ENCODE measurements at regions not wholly inside any gene's neighbourhood (a gene's known extent, or its start where the extent isn't known, plus 50 kb on each side); places are given as distances from the start of the nearest gene placed in this dataset.

GRCh38 chr18:67672155-67672554, 155.6 kb upstream of the DSEL start:
- TF ChIP-seq POLR2A (IDR thresholded peaks at IDR 0.05) (no peak), CTCF (IDR thresholded peaks at IDR 0.05) (no peak)
